GM13977 (cell line): ENCODE measurements at regions not wholly inside any gene's neighbourhood (a gene's known extent, or its start where the extent isn't known, plus 50 kb on each side); places are given as distances from the start of the nearest gene placed in this dataset.
A peak's percentile ranks its signal among the peaks of the same experiment; 100 is the strongest.

ENCODE experiments used
- DNase-seq: peaks from one replicate; pipeline ENCODE4 v3.0.0; 2012; ENCODE audit warnings: low spot score
- CTCF ChIP-seq: IDR thresholded peaks from 2 replicates; pipeline ENCODE4 v1.5.1; 2012; ENCODE audit warnings: mild to moderate bottlenecking, control low read depth; ENCODE audit not compliant: insufficient read depth; ENCODE audit errors: extremely low read depth, missing control alignments
- in situ Hi-C: fragments of 300-500 bp; cut with MboI; formaldehyde crosslinking; loops from one replicate; pipeline ENCODE4 v1.12.0; 2022; ENCODE audit warnings: low sequenced_read_pairs, low pct_unique_long_range_greater_than_20kb, mixed read lengths, inconsistent platforms; ENCODE audit not compliant: unreplicated experiment

- DNase-seq: peak; percentile 26
- in situ Hi-C loops: loop anchor here (25.0 kb wide), 1 partner anchor 160 kb away; no protein-coding TSS in a partner anchor
- TF ChIP-seq CTCF: peak; percentile 51
Observed at GRCh38 chr5:39547553-39548154, 122.9 kb upstream of the DAB2 start.

GRCh38 chr5:39544941-39545340, 120.2 kb upstream of the DAB2 start:
- in situ Hi-C loops: loop anchor here (25.0 kb wide), 1 partner anchor 158 kb away; no protein-coding TSS in a partner anchor
- DNase-seq: no peak
- no peak for TF ChIP-seq CTCF

GRCh38 chr5:39543335-39543734, 118.6 kb upstream of the DAB2 start:
- no peak for TF ChIP-seq CTCF
- in situ Hi-C loops: loop anchor here (25.0 kb wide), 1 partner anchor 156 kb away; no protein-coding TSS in a partner anchor
- DNase-seq: no peak

- in situ Hi-C loops: loop anchor here (25.0 kb wide), 1 partner anchor 155 kb away; no protein-coding TSS in a partner anchor
- DNase-seq: no peak
- no peak for TF ChIP-seq CTCF
Observed at GRCh38 chr5:39542511-39543285, 117.9 kb upstream of the DAB2 start.

GRCh38 chr5:39541920-39542319, 117.1 kb upstream of the DAB2 start:
- no peak for TF ChIP-seq CTCF
- in situ Hi-C loops: loop anchor here (25.0 kb wide), 1 partner anchor 155 kb away; no protein-coding TSS in a partner anchor
- DNase-seq: no peak

- in situ Hi-C loops: loop anchor here (25.0 kb wide), 1 partner anchor 152 kb away; no protein-coding TSS in a partner anchor
- no peak for TF ChIP-seq CTCF
- DNase-seq: no peak
Observed at GRCh38 chr5:39539470-39539869, 114.7 kb upstream of the DAB2 start.
